GM12874 (cell line): ENCODE measurements at regions not wholly inside any gene's neighbourhood (a gene's known extent, or its start where the extent isn't known, plus 50 kb on each side); places are given as distances from the start of the nearest gene placed in this dataset.

Experiments used
- CTCF ChIP-seq: IDR thresholded peaks from 2 replicates; pipeline ENCODE4 v1.5.1; 2011; ENCODE audit warnings: low read depth, mild to moderate bottlenecking, control low read depth, low read length, moderate library complexity; ENCODE audit not compliant: insufficient read depth

DNA sequence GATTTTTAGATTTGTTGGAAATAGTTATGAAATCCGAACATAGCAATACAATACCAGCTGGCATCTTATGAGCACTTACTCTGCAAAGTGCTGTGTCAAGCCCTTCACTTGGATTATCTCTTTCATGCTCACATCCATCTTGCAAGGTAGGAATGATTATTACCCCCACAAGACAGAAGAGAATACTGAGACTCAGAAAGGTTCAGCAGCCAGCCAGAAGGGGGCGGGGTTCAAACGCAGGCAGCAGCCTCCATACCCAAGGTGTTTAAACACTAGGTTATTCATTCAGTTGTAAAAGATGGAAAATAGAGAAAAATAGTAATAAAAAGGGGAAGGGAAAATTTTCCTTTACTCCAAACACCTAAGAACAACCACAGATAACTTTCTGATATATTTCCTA lies 158.5 kb downstream of the CCDC34 start:
- peak; percentile 23; the same call in 1 of the 2 replicates for TF ChIP-seq CTCF

GRCh38 chr11:27203077-27203647 lies 159.9 kb downstream of the CCDC34 start:
- no peak for TF ChIP-seq CTCF

DNA sequence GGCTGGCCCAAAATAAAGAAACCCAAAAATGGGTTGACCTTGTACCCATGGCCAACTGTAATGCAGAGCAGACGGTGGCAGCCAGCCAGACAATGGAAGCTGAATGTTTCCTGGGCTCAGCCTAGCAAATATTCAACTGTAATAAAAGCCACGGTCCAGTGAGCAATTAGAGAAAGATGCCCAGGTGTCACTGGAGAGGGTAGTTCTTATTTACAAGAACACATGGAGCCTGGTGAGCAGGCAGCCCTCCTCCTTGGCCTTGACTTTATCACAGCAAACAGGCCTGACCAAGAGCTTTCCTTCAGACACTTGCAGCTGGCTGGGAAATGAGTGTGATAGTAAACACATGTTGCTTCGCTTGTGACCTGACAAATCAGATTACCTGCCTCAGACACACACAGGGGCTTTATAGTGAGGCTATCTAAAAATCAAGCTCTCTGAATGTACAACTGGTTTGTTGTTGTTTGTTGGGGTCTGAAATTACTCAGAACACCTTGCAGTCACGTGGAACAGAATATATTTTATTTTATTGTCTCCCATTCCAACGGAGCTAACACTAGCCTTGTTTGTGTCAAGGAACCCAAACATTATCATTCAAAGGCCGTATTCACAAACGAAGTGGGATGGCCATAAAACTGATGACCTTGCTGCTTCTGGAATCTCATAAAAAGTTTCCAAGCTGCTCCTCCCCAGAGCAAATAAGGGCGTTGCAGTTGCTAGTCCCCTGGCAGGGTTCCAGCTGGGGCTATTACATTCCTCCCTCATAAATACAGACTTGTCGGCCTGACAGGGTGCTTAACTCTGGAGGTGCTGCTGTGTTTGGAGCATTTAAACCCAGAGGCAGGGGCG lies 161.1 kb downstream of the BBOX1 start:
- TF ChIP-seq CTCF, result no peak

GRCh38 chr11:27200779-27201453 lies 160.3 kb downstream of the BBOX1 start:
- no peak for TF ChIP-seq CTCF

- TF ChIP-seq CTCF, result no peak
Measured at GRCh38 chr11:27196203-27196897, 155.7 kb downstream of the BBOX1 start.

DNA sequence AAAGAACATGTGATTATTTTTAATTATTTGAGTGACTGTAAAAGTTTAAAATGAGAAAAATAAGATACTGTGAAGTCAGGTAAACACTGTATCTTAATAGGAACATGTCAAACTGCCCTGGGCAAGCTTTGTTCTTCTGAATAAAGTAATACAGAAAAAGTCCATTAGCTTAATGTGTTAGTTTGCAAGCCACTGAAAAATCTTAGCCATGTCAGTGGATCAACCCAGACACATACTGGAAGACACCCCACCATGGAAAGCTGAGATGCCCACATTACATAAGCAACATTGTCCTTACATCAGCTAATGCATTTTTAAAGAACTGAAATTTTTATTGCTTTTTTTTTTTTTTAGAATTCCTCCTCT lies 155.2 kb downstream of the BBOX1 start:
- TF ChIP-seq CTCF, result no peak

GRCh38 chr11:27194976-27195375 lies 154.4 kb downstream of the BBOX1 start:
- TF ChIP-seq CTCF, result no peak
